Transverse colon (tissue), 4 donors: ENCODE measurements at regions not wholly inside any gene's neighbourhood (a gene's known extent, or its start where the extent isn't known, plus 50 kb on each side); places are given as distances from the start of the nearest gene placed in this dataset.

Experiments
- DNase-seq: peaks from one replicate; pipeline ENCODE4 v3.0.0-alpha.2; 2019
- H3K27ac ChIP-seq, 4 donors: fragments of 200-600 bp; sonication (generic); 2 replicates each; pipeline ENCODE4 v1.5.1; 2016 to 2018; ENCODE audit warnings: inconsistent platforms in 4 of 4
- H3K27me3 ChIP-seq: fragments of 200-600 bp; sonication (generic); 2 replicates; pipeline ENCODE4 v1.5.1; 2017; ENCODE audit warnings: inconsistent platforms
- H3K36me3 ChIP-seq, 4 donors: fragments of 200-600 bp; sonication (generic); 2 replicates each; pipeline ENCODE4 v1.5.1; 2017 to 2019; ENCODE audit warnings: inconsistent platforms in 4 of 4
- H3K4me1 ChIP-seq, 4 donors: fragments of 200-600 bp; sonication (generic); 2 replicates each; pipeline ENCODE4 v1.5.1; 2017 to 2020; ENCODE audit warnings: inconsistent platforms in 4 of 4
- H3K4me3 ChIP-seq, 4 donors: fragments of 200-600 bp; sonication (generic); 1 replicate in 1 of 4; 2 replicates in 3 of 4; pipeline versions ENCODE4 v1.5.1 to v1.6.1; 2017 to 2019; ENCODE audit warnings: inconsistent platforms in 4 of 4
- H3K9me3 ChIP-seq, 2 donors: fragments of 200-600 bp; sonication (generic); 2 replicates each; pipeline ENCODE4 v1.5.1; 2017 to 2019; ENCODE audit warnings: inconsistent platforms in 2 of 2
- EP300 ChIP-seq: sonication (generic); formaldehyde crosslinking; IDR thresholded peaks from one replicate; pipeline ENCODE4 v1.6.1; 2017; ENCODE audit warnings: antibody characterized with exemption, low read depth
- POLR2A ChIP-seq: fragments of 450-650 bp; IDR thresholded peaks from one replicate; pipeline ENCODE4 v1.6.1; 2016; ENCODE audit warnings: antibody characterized with exemption, mild to moderate bottlenecking, moderate library complexity
- POLR2AphosphoS5 ChIP-seq, 3 donors: sonication (generic); formaldehyde crosslinking; IDR thresholded peaks; one replicate each; pipeline ENCODE4 v1.6.1; 2016; ENCODE audit warnings: antibody characterized with exemption in 3 of 3
- WGBS, 2 donors: methylation state at CpG; one replicate each; pipeline ENCODE4 v1.1.5; 2018; ENCODE audit warnings: low coverage in 1 of 2; 5-methylcytosine and 5-hydroxymethylcytosine counted together
- in situ Hi-C, 4 donors: fragments of 200-750 bp; cut with MboI; loops; one replicate each; pipeline versions ENCODE4 v1.15.0 to v1.15.1; 2017; ENCODE audit warnings: low sequenced_read_pairs in 3 of 4, low pct_ligation_motif_present in 1 of 4, low pct_unique_long_range_greater_than_20kb in 1 of 4
- intact Hi-C: fragments of 100-400 bp; cut with DNase I; formaldehyde crosslinking; loops from one replicate; pipeline ENCODE4 v1.15.1; 2023; ENCODE audit warnings: low total_unique reads
- TF ChIP-seq, protein P1 (sequence below), 5 experiments: fragments of 200-600 bp in 3 of 5; fragments of 450-650 bp in 2 of 5; sonication (generic) in 3 of 5; IDR thresholded peaks; 1 replicate in 2 of 5; 2 replicates in 3 of 5; pipeline ENCODE4 v1.5.1; 2016 to 2017; ENCODE audit warnings: antibody characterized with exemption in 5 of 5, inconsistent platforms in 3 of 5, mild to moderate bottlenecking in 2 of 5, moderate library complexity in 1 of 5

- TF ChIP-seq, protein P1, sequence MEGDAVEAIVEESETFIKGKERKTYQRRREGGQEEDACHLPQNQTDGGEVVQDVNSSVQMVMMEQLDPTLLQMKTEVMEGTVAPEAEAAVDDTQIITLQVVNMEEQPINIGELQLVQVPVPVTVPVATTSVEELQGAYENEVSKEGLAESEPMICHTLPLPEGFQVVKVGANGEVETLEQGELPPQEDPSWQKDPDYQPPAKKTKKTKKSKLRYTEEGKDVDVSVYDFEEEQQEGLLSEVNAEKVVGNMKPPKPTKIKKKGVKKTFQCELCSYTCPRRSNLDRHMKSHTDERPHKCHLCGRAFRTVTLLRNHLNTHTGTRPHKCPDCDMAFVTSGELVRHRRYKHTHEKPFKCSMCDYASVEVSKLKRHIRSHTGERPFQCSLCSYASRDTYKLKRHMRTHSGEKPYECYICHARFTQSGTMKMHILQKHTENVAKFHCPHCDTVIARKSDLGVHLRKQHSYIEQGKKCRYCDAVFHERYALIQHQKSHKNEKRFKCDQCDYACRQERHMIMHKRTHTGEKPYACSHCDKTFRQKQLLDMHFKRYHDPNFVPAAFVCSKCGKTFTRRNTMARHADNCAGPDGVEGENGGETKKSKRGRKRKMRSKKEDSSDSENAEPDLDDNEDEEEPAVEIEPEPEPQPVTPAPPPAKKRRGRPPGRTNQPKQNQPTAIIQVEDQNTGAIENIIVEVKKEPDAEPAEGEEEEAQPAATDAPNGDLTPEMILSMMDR (IDR thresholded peaks at IDR 0.05): no peak
- no peak for TF ChIP-seq EP300
- TF ChIP-seq POLR2AphosphoS5 (IDR thresholded peaks at IDR 0.05): no peak
- no peak for TF ChIP-seq POLR2A
- in situ Hi-C loops: no loop called here
- no peak for DNase-seq
- no peaks in the 10 kb centered on the region for H3K27me3 ChIP-seq
- H3K4me1 ChIP-seq: no peaks in the 10 kb centered on the region
- intact Hi-C loops: no loop called here
- H3K9me3 ChIP-seq: no peaks in the 10 kb centered on the region
- H3K27ac ChIP-seq: no peak overlapping the region
- 73 to 100% methylated on average over 1 to 2 of the region's 2 CpGs for WGBS, 2 donors
- H3K4me3 ChIP-seq: no peak overlapping the region
- no peaks in the 10 kb centered on the region for H3K36me3 ChIP-seq
These were observed 83.6 kb upstream of the LRRC55 start for GRCh38 chr11:57098191-57098590.

DNA sequence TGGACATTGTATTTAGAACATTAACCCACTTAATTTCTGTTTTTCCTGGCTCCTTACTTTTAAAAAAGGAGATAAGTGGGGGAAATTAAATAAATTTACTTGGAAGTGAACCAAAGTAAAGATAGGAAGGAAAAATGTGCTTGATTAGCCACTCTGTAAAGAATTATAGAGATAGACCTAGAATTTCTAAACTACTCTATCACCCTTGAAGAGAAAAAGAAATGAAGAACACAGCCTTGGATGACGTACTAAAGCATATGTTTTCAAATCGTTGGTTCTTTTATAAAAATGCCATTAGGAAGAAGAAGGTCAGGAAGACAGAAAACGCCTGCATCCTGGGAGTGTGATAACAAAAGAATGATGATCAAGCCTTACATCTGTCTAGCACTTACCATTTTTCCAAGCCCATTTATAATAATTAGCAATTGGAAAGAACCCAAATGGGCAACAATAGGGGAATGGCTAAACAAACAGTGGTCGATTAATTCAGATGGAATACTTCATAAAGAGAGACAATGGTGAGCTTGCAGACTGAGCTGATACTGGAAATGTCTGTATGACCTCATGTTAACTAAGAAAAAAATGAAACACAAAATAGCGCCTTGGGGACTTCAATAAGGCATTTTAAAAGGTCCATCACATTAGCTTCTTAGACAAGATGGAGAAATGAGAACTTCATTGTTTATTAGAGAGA is 81.0 kb upstream of the LRRC55 start:
- no peaks in the 10 kb centered on the region for H3K9me3 ChIP-seq
- H3K36me3 ChIP-seq: no peaks in the 10 kb centered on the region
- no peak overlapping the region for H3K4me3 ChIP-seq
- DNase-seq: no peak
- TF ChIP-seq, protein P1 (IDR thresholded peaks at IDR 0.05): no peak
- TF ChIP-seq EP300: no peak
- no peak for TF ChIP-seq POLR2AphosphoS5 (IDR thresholded peaks at IDR 0.05)
- no peak for TF ChIP-seq POLR2A
- H3K27ac ChIP-seq: no peak overlapping the region
- no peaks in the 10 kb centered on the region for H3K27me3 ChIP-seq
- 52 to 57% methylated on average over 5 of the region's 5 CpGs for WGBS, 2 donors
- intact Hi-C loops (no loop called here), in situ Hi-C loops (loop anchor here in 1 of 4 donors (25.0 kb wide), 1 partner anchor 263 kb away; no protein-coding TSS in a partner anchor)
- H3K4me1 ChIP-seq: no peaks in the 10 kb centered on the region

DNA sequence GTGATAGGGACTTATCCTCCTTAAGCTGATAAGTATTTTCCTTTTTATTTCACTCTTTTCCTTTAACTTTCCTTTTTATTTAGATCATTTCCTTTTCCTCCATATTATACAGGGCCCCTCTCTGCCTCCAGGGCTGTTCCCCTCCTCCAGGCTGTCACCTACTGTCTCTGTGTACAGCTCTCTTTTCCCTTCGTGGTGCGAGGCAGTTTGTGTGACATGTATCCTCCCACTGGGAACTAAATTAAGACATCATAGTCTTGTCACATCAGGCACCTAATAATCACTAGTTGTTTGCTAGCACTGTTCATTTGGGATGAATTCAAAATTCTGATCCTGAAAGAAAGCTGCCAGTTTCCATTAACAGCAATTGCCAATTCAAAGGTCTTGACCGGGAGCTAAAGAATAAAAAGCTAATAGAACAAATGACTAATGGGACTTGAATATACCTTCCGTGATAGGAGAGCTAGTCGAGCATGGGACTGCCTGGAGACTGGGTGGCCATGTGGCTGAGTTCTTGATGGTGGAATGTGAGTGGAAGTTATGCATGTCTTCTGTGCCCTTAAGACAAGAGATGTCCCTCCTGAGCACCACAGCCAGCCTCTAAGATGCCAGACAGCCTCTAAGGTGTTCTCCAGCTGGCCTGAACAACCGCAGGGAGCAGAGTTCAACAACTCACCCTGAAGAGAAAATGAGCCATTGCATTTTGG is 77.7 kb upstream of the LRRC55 start:
- in situ Hi-C loops: loop anchor here in 1 of 4 donors (25.0 kb wide), 1 partner anchor 267 kb away; no protein-coding TSS in a partner anchor

DNA sequence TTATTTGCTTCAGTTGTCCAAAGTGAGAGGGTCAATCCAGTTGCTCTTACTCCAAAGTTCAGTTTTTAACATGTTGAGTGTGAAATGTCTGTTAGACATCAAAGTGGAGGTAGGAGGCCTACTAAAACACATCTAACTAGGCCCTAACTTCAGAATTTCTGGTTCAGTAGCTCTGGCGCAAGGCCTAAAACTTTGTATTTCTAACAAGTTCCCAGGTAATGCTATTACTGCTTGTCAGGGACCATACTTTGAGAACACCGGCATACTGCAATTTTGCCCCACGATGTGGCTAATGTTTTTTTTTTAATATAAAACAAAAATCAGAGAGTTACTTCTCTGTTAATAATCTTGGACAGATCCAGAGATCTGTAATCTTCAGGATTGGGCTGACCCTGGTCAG is 72.4 kb upstream of the LRRC55 start:
- no peaks in the 10 kb centered on the region for H3K27me3 ChIP-seq
- in situ Hi-C loops (loop anchor here in 1 of 4 donors (25.0 kb wide), 1 partner anchor 272 kb away; no protein-coding TSS in a partner anchor), intact Hi-C loops (no loop called here)
- 92% methylated on average over 3 of the region's 3 CpGs; no CpG with 5 or more reads in 1 of the 2 donors for WGBS, 2 donors
- H3K36me3 ChIP-seq: no peaks in the 10 kb centered on the region
- peaks cover 0 to 8% of the 10 kb centered on the region in 2 donors for H3K9me3 ChIP-seq
- TF ChIP-seq, protein P1 (IDR thresholded peaks at IDR 0.05): no peak
- TF ChIP-seq POLR2AphosphoS5 (IDR thresholded peaks at IDR 0.05): no peak
- H3K27ac ChIP-seq: no peak overlapping the region
- no peaks in the 10 kb centered on the region for H3K4me1 ChIP-seq
- no peak overlapping the region for H3K4me3 ChIP-seq
- DNase-seq: no peak

More for the DNA sequence above, 77.7 kb upstream of the LRRC55 start:
- Histone ChIP-seq H3K27me3 (no peaks in the 10 kb centered on the region), H3K4me1 (no peaks in the 10 kb centered on the region), H3K9me3 (peaks cover 0 to 8% of the 10 kb centered on the region in 2 donors), H3K27ac (no peak overlapping the region), H3K36me3 (no peaks in the 10 kb centered on the region), H3K4me3 (no peak overlapping the region)
- TF ChIP-seq EP300 (no peak), POLR2AphosphoS5 (IDR thresholded peaks at IDR 0.05) (no peak), POLR2A (no peak)
- TF ChIP-seq, protein P1 (IDR thresholded peaks at IDR 0.05): no peak
- intact Hi-C loops: no loop called here
- no peak for DNase-seq
- WGBS, 2 donors: 82 to 92% methylated on average over 4 to 6 of the region's 6 CpGs
